A172 (cell line): ENCODE measurements at regions not wholly inside any gene's neighbourhood (a gene's known extent, or its start where the extent isn't known, plus 50 kb on each side); places are given as distances from the start of the nearest gene placed in this dataset.
A peak's percentile ranks its signal among the peaks of the same experiment; 100 is the strongest.
"Not testable (repeated sequence)": the region's sequence is repeated elsewhere in the genome, so short reads cannot be mapped to it uniquely, and the experiment has no call there.

ENCODE experiments used
- DNase-seq: peaks from one replicate; pipeline ENCODE4 v3.0.0-alpha.2; 2015; ENCODE audit warnings: low spot score

DNA sequence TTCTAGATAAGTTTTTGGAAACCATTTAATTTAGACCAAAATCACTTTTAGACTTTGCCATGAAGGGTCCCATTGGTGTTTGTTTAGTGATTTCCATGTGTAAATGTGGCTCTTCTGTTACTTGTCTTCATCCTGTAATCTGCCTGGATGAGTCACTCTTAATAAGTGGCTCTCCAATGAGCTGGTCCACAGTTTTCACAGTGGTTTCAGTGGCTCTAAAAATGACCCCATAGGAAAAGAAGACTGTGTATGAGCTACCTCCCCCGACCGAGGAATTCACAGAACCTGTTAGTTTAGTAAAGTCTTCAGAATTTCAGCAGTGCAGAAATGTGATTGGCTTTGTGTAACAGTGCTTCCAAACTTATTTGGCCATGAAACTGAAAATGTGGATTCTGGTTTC is 492.0 kb upstream of the MARCKS start:
- peak; percentile 52 for DNase-seq

DNA sequence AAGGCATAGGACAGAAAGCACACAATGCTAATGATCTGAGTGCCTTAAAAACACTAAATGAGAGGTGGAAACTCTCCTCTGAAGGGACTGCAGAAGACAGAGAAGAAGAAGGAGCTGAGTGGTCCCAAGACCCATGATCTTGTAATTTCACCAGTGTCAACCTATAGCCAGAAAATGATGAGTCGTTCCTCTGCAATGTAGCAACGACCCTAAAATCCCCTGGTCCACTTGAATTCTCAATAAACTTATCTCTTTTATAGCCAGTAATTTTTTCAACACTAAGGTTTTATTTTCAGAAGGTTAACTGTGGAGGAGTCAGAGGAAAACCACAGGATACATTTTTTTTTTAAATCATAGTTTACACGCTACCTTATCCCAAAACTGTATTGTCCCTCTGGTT is 490.6 kb upstream of the MARCKS start:
- no peak for DNase-seq

DNA sequence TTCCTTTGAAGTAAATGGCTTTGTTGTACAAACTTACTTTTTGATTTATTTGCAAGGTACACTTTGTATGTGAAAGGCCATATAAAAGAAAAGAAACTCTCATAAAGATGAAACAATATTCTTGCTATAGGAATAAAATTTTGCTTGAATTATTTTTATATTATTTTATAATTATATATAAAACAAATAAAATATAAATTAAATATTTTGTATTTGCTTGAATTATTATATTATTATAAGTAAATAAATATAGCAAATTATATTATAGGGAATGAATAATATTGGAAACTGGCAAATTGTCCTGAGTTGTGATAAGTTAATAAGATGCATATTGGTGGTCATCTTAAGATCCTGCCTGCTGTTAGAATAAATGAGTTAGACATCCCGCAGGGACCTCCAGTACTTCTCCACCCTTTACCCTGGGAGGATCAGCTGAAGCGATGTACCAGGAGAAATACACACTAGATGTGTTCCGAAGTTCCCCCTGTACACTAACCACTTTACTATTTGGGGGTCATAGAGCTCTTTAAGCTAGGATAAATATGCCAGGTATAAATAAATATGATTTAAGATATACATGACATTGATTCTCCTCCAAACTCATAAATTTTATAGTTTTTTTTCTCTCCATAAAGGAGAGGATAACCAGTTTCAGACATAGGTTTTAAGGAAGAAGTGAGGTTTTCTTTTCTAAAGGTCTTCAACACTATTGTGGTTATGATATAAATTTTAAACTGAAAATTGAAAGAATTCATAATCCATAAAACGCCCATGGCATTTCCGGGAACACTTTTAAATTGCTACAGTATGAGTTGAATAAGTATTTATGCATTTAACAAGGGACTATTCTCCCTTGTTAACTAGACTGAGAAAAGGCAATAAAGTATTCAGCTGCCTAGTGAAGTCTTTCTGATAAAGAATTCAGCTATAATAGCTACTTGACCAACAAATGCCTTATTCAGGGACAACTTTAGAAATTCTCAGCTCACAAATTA is 486.3 kb upstream of the MARCKS start:
- no peak for DNase-seq

DNA sequence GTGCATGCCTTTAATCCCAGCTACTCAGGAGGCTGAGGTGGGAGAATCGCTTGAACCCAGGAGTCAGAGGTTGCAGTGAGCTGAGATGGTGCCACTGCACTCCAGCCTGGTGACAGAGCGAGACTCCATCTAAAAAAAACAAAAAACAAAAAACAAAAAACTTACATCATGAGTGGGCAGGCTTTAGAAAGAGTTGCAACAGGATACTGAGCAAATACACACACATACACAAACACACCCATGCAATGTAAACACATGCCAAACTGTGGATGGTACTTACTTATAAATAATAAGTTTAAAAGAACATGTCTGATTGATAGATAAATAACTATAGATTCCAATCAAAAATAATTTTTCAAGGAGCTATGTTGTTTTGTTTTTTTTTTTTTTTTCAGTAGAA is 481.7 kb upstream of the MARCKS start:
- not testable (repeated sequence) for DNase-seq

DNA sequence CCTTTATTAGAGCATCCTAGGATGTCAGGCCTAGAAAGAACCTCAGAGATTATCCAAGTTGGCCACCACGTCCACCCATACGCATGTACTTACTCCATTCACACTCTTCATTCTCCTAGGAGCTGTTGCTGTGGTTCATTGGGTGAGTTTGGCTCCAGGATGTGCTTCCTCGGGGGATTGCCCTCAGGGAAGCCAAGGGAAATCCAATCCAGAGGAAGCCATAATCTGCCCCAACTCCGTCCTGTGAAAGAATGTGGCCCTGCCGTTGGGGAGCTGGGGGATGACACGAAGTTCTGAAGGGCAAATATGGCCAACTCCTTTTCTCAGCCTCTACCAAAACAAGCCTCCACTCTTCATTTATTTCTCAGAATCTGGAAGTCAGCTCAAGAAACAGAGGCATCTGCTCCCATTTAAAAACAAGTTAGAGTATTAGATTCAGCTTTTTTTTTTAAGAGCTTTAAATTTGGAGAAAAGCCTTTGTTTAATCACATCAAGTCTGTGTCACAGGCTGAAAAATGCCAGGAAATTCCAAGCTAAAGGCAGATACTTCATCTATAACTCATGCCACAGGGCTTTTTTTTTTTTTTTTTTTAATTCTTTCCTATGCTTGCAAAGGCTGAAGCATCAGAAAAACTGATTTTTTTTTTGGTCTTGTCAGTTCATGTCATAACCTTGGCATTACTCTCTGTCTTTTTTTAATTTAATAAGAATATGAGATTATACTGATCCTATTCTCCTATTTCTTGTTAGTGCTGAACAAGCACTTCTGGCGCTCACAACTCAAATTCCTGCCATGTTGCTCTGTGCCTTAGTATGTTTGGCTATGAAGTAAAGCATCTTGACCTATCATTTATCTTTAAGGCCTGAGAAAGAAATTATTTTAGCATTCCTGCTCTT is 480.9 kb upstream of the MARCKS start:
- DNase-seq = peak; percentile 47

DNA sequence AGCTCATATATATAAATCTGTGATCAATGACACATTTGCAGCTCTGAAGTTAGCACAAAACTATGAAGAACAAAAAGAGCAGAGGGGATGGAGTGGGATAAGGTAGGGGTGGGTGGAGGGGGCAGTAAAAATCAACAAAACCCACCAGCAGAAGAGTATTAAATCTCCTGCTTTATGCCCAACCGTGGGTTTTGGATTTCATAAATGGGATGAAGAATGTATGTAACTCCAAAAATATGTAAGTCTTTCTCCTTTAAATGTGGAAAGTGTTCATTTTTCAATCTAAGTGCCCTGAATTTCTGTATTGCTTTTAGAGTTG is 480.3 kb upstream of the MARCKS start:
- DNase-seq = no peak

DNA sequence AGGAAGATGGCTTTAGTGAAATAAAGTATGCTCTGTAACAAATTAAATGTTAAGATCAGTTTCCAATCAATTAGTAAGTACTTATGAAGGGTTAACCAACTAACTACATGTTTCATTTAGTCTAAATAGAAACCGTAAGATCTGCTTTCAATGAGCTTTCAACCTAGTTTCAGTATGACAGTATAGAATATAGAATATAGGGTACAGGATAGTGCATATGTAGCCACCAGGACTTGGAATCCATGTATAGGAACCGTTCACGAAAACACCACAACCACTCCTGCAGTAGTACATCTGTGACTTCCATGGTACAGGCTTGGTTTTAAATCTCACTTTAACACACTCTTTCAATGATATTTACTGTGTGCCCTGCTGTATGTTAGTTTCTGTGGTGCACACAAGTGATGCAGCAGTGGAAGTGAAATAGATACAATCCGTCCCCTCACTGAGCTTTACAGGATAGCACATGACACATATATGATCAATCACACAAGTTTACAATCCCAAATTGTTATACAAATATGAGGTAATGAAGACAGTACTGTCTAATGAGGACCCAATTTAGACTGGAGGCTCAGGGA is 479.7 kb upstream of the MARCKS start:
- no peak for DNase-seq

DNA sequence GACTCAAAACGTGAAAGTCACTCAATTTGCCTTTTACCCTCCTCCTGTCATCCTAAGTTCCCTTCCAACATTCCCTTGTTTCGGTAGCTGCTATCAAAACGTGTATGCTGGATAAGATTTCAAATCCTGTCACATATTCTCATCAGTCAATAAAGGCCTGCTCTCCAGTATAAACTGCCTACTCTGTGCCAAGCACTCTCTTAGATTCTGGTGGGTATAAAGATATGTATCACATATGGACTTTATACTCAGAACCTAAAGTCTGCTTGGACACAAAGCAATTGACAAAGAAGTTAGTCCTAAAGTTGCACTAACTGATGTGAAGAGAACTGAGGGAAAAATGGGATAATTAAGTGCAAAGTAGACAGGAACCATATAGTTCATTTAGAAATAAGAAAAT is 476.6 kb upstream of the MARCKS start:
- DNase-seq = no peak

DNA sequence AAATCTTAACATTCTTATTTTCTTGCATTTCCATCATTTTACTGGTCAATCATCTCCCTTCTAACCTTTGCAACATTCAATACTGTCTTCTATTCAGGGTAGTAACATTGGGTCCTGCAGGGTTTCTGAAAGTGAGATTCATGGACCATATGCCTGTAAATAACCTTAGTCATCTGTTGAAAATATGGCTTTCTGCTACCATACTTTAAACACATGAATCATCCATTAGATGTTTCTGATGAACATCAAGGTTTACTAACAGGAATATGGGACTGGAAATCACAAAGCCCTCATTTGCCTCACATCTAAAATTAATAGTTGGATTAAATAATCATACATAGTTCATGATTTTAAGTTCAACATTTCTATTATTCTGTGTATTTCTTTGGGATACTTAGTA is 475.9 kb upstream of the MARCKS start:
- DNase-seq = no peak

DNA sequence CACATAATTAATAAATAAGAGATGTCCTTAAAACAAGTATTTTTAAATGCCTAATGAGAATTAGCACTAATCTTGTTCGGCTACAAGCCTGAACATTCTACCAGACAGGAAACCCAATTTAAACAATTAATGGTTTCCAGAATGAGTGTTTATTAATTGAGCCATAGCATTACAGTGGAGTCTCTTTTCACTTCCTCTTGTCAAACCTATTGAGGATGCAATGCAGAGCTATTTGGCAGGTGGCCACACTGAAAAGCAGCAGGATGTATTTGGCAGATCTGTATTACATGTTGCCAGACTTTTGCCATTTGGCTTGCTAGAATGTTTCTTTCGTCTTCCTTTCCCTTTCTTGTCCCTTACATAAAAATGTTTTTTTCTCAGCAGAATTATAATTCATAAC is 475.2 kb upstream of the MARCKS start:
- peak; percentile 14 for DNase-seq

DNA sequence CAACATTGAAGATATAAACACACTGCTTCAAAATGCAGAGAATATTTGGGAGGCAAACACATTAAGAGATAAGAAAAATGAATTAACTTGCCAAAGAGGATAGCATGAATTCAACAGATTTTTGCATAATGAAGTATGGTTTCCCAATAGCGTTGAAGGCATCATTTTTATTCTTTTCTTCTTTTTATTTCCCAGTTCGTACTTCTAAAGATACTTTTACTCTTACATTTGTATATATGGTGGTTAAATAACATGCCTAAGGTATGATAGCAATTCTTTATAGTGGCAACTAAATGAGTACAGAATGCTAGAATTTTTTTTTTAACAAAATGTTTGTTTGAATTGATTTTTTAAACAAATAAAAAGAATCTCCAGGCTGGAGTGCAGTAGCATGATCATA is 473.4 kb upstream of the MARCKS start:
- DNase-seq = no peak

DNA sequence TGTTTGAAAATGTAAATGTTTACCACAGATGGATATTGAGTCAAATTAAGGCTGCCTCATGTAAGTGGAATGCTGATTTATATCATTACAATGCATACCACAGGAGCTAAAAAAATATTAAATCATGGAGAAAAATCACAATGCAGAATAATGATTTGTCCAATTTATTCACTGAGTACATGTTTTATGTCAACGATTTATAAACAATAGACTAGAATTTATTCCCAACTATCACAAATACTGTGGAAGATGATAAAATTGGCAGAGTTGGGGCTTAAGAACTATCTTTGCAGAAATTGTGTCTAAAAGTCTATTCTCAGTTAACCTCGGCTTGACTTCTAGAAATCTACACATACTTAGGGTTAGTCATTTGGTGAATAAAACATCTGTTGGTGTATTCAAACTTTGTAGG is 472.1 kb upstream of the MARCKS start:
- DNase-seq = no peak

DNA sequence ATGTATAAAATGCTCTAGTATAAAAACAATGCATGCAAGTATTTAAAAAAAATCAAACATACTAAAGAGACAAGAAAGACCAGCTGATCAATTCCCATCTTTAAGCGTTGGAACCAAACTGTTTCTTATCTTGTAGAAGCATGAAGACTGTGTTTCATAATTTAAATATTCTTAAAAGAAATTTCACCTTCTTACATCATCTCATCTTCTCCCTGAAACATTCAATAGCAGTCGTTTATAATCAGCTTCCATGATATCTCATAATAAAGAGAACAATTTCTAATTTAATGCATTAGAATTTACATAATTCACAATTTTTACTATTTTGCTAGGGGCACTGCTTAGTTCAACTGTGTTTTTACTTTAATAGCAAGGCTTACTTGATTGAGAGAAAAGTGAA is 468.1 kb upstream of the MARCKS start:
- no peak for DNase-seq

DNA sequence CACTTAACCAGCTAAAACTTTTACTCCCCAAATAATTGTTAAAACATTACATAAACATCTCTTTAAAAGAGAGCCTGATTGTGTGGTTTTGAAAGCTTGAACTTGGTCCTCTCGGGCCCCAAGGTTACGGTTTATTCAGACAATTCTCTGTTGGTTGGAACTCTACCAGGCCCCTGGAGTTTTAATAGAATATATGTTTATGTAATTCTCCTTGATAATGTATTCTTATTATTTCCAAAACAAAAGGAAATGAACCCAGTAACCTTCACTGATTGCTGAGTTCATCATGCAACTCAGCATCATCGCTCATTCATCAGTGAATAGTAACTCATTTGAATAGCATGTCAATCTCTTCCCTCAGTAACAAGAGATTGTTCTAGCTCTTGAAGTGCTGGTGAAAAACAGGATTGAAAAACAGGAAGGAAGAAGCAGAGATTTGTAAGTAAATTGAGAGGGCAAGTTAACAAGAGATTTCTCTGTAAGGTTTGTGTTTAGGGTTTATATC is 464.5 kb upstream of the MARCKS start:
- DNase-seq = no peak

DNA sequence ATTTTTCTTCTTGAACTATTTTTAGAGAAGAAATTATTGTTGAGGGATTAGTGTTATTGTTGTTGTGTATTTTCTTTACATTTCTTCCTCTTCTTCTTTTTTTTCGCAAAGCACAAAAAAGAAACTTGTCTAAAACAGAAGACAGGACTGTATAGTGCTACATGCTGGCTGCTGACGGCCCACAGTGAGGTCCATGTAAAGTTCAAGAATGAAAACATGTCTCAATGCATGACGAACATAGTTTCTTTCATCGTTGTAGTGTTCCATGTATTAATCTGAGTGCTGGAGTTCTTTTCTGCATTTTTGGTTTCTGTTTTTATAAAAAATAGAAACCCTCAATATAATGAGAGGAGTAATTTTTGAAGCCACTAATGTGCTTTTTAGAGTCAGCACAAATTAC is 462.9 kb upstream of the MARCKS start:
- no peak for DNase-seq

DNA sequence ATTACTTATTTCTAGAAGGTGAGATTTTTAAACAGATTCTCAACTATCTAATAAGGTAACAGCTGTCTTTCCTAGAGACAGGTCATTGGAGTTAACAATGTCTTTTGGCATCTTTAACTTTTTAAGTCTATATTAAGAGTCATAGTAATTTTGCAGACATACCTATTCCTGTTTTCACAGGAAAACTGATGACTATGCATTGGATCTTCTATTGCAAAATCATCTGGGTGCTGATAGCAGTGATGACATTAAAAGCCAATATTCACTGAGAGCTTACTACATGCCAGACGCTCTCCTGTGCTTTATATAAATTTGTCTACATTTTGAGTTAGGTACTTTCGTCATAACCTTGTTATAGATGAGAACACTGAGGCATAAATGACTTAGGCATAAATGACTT is 462.4 kb upstream of the MARCKS start:
- no peak for DNase-seq

DNA sequence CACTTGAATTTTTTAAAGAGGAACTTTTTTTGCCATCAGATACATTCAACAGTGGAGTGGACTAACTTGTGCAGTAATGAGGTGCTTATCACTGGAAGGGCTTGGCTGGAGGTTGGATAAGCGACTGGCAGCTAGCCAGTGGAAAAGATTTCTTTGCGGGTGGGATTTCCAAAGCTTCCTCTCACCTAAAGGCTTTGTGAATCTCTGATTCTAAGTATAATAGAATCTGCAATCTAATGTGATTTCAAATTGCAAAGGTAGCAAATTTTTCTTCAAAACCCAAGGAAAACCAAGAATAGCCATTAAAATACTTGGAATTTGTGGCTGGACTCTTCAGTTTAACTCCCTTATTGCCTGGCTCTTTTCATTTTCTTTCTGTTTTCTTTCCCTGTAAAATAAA is 460.4 kb upstream of the MARCKS start:
- DNase-seq = no peak

DNA sequence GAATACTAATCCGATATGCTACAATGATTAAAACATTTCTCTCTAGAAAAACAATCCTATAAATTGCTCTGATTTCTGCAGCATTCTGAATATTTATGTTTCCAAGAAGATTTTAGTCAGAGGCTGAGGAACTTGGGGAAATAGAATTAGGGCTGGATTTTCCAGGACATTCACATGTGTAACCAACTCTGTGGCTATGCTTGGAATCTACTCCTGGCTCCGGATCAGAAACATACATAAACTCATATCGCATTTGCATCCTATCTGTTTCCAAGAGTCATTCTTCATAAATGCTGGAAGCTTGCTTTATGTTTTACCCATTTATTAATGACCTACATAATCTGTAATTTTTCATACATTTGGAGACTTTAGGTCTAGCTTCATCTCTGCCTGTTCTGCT is 459.9 kb upstream of the MARCKS start:
- DNase-seq = no peak

DNA sequence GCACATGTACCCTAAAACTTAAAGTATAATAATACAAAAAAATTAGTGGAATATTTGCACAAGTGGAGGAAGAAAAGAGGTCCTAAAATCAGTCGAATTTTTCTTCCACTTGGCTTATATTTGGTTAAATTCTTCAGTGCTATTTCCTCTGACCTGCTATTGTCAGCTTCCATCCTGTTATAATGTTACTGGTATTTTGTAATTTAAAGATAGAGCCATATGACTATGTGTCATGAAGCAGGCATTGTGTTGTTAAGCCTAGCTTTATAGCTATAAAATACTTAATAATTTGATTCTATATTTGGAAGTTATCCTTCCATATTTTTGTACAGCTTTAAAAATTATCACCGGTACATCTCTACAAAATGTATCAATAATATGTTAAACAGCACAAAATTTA is 455.9 kb upstream of the MARCKS start:
- no peak for DNase-seq

DNA sequence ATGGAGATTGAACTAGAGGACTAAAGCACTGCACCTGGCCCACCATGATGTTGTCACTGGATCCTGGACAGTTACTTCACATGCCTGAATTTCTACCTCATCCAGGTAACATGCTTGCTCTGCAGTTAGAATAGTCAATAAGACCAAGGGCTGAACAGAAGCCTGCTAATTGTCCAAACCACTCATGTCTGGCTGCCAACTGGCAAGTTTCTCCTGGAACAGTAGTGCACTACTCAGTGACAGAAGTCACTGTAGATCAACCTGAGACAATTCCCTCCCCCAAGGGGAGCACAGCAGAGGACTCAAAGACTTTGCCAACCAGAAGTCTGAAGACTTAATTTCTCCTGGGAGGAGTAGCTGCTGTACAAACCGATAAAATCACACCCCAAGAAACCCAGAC is 454.6 kb upstream of the MARCKS start:
- DNase-seq = no peak

DNA sequence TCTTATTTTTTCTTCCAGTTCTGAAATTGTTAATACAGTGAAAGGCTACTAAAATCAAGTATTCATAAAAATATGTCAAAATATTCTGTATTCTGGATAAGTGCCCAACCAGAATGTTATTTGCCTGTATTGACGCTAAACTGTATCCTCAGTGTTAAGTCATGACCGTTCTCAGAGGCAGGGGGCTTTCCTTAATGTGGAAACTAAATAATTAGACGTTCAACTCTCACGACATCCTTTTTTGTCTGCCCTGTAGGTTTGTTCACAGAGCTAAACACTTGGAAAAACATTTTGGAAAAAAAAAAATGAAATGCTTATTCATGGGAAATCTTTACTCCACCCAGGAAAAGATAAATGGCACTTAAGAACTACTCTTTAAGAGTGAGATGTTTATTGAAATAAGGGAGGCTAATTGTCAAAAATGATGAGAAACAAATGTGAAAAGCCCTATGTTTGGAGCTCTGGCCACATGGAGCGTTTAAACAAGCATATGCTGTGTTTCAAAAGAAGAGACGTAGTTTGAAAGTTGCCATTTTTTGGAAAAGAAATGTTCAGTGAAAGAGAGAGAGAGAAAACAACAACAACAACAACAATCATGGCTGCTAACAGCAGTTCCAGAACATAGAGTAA is 453.1 kb upstream of the MARCKS start:
- DNase-seq = no peak
